B cell (primary cell): ENCODE measurements at regions not wholly inside any gene's neighbourhood (a gene's known extent, or its start where the extent isn't known, plus 50 kb on each side); places are given as distances from the start of the nearest gene placed in this dataset.
"Not testable (repeated sequence)": the region's sequence is repeated elsewhere in the genome, so short reads cannot be mapped to it uniquely, and the experiment has no call there.

Experiments
- CTCF ChIP-seq: fragments of 200-600 bp; IDR thresholded peaks from one replicate; pipeline ENCODE4 v1.8.0; 2022; ENCODE audit warnings: antibody characterized with exemption, mild to moderate bottlenecking
- EZH2 ChIP-seq: IDR thresholded peaks from 2 replicates; pipeline ENCODE4 v1.6.1; 2012; ENCODE audit warnings: borderline replicate concordance, low read depth, mild to moderate bottlenecking, moderate library complexity, low read length; ENCODE audit not compliant: insufficient read depth, poor library complexity, severe bottlenecking

- TF ChIP-seq CTCF, EZH2: not testable (repeated sequence)
These were observed 128.4 kb downstream of the POTEB start for GRCh38 chr15:21749173-21749572.
